Esophagus muscularis mucosa (tissue), 4 donors: ENCODE measurements at regions not wholly inside any gene's neighbourhood (a gene's known extent, or its start where the extent isn't known, plus 50 kb on each side); places are given as distances from the start of the nearest gene placed in this dataset.

Source experiments
- DNase-seq: peaks from one replicate; pipeline ENCODE4 v3.0.0-alpha.2; 2017; ENCODE audit errors: extremely low spot score
- H3K27ac ChIP-seq, 4 donors: fragments of 200-600 bp; sonication (generic); replicated peaks in 1 of 4; 1 replicate in 3 of 4; 2 replicates in 1 of 4; pipeline ENCODE4 v1.5.1; 2016 to 2019; ENCODE audit warnings: mild to moderate bottlenecking in 1 of 4
- H3K27me3 ChIP-seq, 4 donors: fragments of 200-600 bp; sonication (generic); one replicate each; pipeline versions ENCODE4 v1.5.1 to v1.6.0; 2016 to 2019
- H3K36me3 ChIP-seq, 4 donors: fragments of 200-600 bp; sonication (generic); one replicate each; pipeline ENCODE4 v1.5.1; 2016 to 2019
- H3K4me1 ChIP-seq, 4 donors: fragments of 200-600 bp; sonication (generic); one replicate each; pipeline ENCODE4 v1.5.1; 2016 to 2019
- H3K4me3 ChIP-seq, 4 donors: fragments of 200-600 bp; sonication (generic); 1 replicate in 2 of 4; 2 replicates in 2 of 4; pipeline ENCODE4 v1.5.1; 2016 to 2019; ENCODE audit warnings: mild to moderate bottlenecking in 4 of 4, moderate library complexity in 1 of 4
- H3K9me3 ChIP-seq, 4 donors: fragments of 200-600 bp; sonication (generic); 1 replicate in 3 of 4; 2 replicates in 1 of 4; pipeline ENCODE4 v1.5.1; 2016 to 2019
- CTCF ChIP-seq, 3 experiments: fragments of 200-600 bp in 2 of 3; fragments of 450-650 bp in 1 of 3; sonication (generic) in 2 of 3; IDR thresholded peaks; one replicate each; pipeline ENCODE4 v1.5.1; 2017 to 2019; ENCODE audit warnings: antibody characterized with exemption in 3 of 3, mild to moderate bottlenecking in 2 of 3, moderate library complexity in 1 of 3
- EP300 ChIP-seq: sonication (generic); formaldehyde crosslinking; IDR thresholded peaks from one replicate; pipeline ENCODE4 v1.6.1; 2017; ENCODE audit warnings: antibody characterized with exemption
- POLR2A ChIP-seq: fragments of 450-650 bp; IDR thresholded peaks from one replicate; pipeline ENCODE4 v1.6.1; 2017; ENCODE audit warnings: antibody characterized with exemption, moderate library complexity, mild to moderate bottlenecking, low read depth
- POLR2AphosphoS5 ChIP-seq, 2 donors: sonication (generic); formaldehyde crosslinking; IDR thresholded peaks; one replicate each; pipeline ENCODE4 v1.6.1; 2017; ENCODE audit warnings: antibody characterized with exemption in 2 of 2
- WGBS: methylation state at CpG from one replicate; pipeline ENCODE4 v1.1.5; 2018; 5-methylcytosine and 5-hydroxymethylcytosine counted together
- intact Hi-C: fragments of 100-400 bp; cut with DNase I; formaldehyde crosslinking; loops from one replicate; pipeline ENCODE4 v1.15.1; 2023

DNA sequence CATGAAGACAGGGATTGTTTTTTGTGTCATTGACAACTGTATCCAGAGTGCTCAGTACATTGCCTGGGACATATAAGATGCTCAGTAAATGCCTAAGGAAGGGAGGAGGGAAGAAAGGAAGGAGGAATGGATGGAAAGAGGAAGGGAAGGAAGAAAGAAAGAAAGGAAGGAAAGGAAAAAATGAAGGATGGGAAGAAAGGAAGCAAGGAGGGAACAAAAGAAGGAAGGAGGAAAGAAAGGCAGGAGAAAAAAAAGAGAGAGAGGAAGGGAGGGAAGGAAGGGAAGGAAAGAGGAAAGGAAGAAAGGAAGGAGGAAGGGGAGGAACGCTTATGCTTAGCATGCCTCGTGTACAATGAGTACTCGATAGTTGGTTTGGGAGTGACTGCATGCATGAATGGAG, 514.7 kb downstream of the RPS24 start:
- DNase-seq: no peak
- H3K27ac ChIP-seq: no peak overlapping the region
- H3K4me3 ChIP-seq: no peak overlapping the region
- no peaks in the 10 kb centered on the region for H3K27me3 ChIP-seq
- no peaks in the 10 kb centered on the region for H3K9me3 ChIP-seq
- H3K36me3 ChIP-seq: no peaks in the 10 kb centered on the region
- no peak for TF ChIP-seq POLR2A
- TF ChIP-seq POLR2AphosphoS5 (IDR thresholded peaks at IDR 0.05): no peak
- no peak for TF ChIP-seq EP300
- TF ChIP-seq CTCF (IDR thresholded peaks at IDR 0.05): no peak
- 91% methylated on average over 3 of the region's 3 CpGs for WGBS
- peaks cover 20 to 60% (median 51%) of the 10 kb centered on the region in 4 donors for H3K4me1 ChIP-seq
- intact Hi-C loops: no loop called here

GRCh38 chr10:78549140-78549935, 515.7 kb downstream of the RPS24 start:
- peak overlapping the region in 1 of 4 donors; percentile 33 for H3K27ac ChIP-seq
- H3K27me3 ChIP-seq: no peaks in the 10 kb centered on the region
- no peaks in the 10 kb centered on the region for H3K36me3 ChIP-seq
- peaks cover 19 to 50% (median 42%) of the 10 kb centered on the region in 4 donors for H3K4me1 ChIP-seq
- DNase-seq: no peak
- no peaks in the 10 kb centered on the region for H3K9me3 ChIP-seq
- TF ChIP-seq POLR2AphosphoS5 (IDR thresholded peaks at IDR 0.05) (no peak), EP300 (no peak), POLR2A (no peak), CTCF (IDR thresholded peaks at IDR 0.05) (no peak)
- WGBS: 67% methylated on average over 9 of the region's 9 CpGs
- H3K4me3 ChIP-seq: no peak overlapping the region
- intact Hi-C loops: no loop called here

DNA sequence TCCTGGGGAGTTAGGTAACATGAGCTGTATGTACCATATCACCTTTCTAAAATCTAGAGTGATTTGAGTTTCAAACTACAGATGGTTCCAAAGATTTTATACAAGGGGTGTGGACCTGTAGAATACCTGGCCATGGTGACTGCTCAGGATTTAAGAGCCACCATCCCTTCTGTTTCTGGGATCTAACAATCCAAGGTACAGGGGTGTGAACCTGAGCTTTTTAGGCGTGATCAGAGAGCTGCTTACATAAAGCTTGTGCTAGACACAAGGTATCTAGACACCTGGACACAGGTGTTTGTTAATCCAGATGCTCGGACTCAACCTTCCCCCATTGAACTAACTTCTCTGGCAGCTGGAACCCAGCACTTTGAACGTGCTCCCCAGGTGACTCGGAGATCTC, 516.4 kb downstream of the RPS24 start:
- no peak overlapping the region for H3K27ac ChIP-seq
- no peak overlapping the region for H3K4me3 ChIP-seq
- H3K4me1 ChIP-seq: peaks cover 17 to 43% (median 35%) of the 10 kb centered on the region in 4 donors
- no peak for TF ChIP-seq EP300
- TF ChIP-seq CTCF (IDR thresholded peaks at IDR 0.05): no peak
- TF ChIP-seq POLR2AphosphoS5 (IDR thresholded peaks at IDR 0.05): no peak
- no peak for TF ChIP-seq POLR2A
- H3K27me3 ChIP-seq: no peaks in the 10 kb centered on the region
- no peaks in the 10 kb centered on the region for H3K36me3 ChIP-seq
- H3K9me3 ChIP-seq: no peaks in the 10 kb centered on the region
- intact Hi-C loops: no loop called here
- 96% methylated on average over 4 of the region's 4 CpGs for WGBS
- no peak for DNase-seq

DNA sequence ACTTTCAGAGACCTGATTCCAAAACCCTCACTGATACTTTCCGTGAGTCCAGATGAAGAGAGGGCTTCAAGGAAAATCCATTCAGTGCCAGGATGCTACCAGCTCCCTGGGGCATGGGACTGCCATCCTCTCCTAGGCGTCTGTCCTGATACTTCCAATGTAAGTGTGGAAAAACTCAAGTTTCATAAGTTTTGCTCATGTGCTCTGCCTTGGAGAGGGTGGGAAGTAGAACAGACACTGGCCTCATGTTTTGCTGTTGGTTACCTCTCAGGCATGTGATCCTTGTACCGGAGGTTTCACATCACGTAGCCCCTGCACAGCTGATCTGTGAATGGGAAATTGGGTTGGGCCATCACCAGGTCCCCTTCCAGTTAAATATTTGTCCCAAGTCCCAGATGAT, 517.1 kb downstream of the RPS24 start:
- Histone ChIP-seq H3K4me3 (no peak overlapping the region), H3K9me3 (no peaks in the 10 kb centered on the region), H3K4me1 (peaks cover 17 to 43% (median 34%) of the 10 kb centered on the region in 4 donors), H3K27me3 (no peaks in the 10 kb centered on the region), H3K27ac (peak overlapping the region in 2 of 4 donors; percentile 74 to 83), H3K36me3 (no peaks in the 10 kb centered on the region)
- intact Hi-C loops: no loop called here
- 93% methylated on average over 4 of the region's 4 CpGs for WGBS
- no peak for DNase-seq
- no peak for TF ChIP-seq EP300
- no peak for TF ChIP-seq POLR2A
- no peak for TF ChIP-seq CTCF (IDR thresholded peaks at IDR 0.05)
